Adipocyte (in vitro differentiated cells): ENCODE measurements at regions not wholly inside any gene's neighbourhood (a gene's known extent, or its start where the extent isn't known, plus 50 kb on each side); places are given as distances from the start of the nearest gene placed in this dataset.
A peak's percentile ranks its signal among the peaks of the same experiment; 100 is the strongest.

ENCODE experiments used
- DNase-seq: peaks from one replicate; pipeline ENCODE4 v3.0.0-alpha.2; 2015; ENCODE audit warnings: low read depth
- H3K27me3 ChIP-seq: replicated peaks from 2 replicates; pipeline ENCODE4 v1.7.0; 2013; ENCODE audit warnings: mild to moderate bottlenecking, low read length, moderate library complexity; ENCODE audit not compliant: control insufficient read depth, insufficient read depth
- H3K36me3 ChIP-seq: 2 replicates; pipeline ENCODE4 v1.7.0; 2013; ENCODE audit warnings: low read length, mild to moderate bottlenecking, moderate library complexity; ENCODE audit not compliant: control insufficient read depth, insufficient read depth, severe bottlenecking
- H3K4me1 ChIP-seq: 2 replicates; pipeline ENCODE4 v1.7.0; 2013; ENCODE audit warnings: mild to moderate bottlenecking, low read length, moderate library complexity; ENCODE audit not compliant: control insufficient read depth, insufficient read depth
- H3K4me3 ChIP-seq: 2 replicates; pipeline ENCODE4 v1.7.0; 2013; ENCODE audit warnings: mild to moderate bottlenecking, low read length, moderate library complexity
- H3K9ac ChIP-seq: 2 replicates; pipeline ENCODE4 v1.7.0; 2013; ENCODE audit warnings: mild to moderate bottlenecking, low read length, moderate library complexity
- H3K9me3 ChIP-seq: 2 replicates; pipeline ENCODE4 v1.7.0; 2013; ENCODE audit warnings: mild to moderate bottlenecking, low read length, moderate library complexity; ENCODE audit not compliant: control insufficient read depth

- Histone ChIP-seq H3K27me3 (no peaks in the 10 kb centered on the region), H3K4me3 (no peak overlapping the region), H3K4me1 (peaks cover 9% of the 10 kb centered on the region), H3K36me3 (no peaks in the 10 kb centered on the region), H3K9me3 (no peaks in the 10 kb centered on the region), H3K9ac (no peak overlapping the region)
- peak; percentile 43 for DNase-seq
These were observed 176.4 kb upstream of the PALMD start for GRCh38 chr1:99469550-99469971.

GRCh38 chr1:99472893-99473292 lies 173.0 kb upstream of the PALMD start:
- Histone ChIP-seq H3K36me3 (no peaks in the 10 kb centered on the region), H3K9me3 (no peaks in the 10 kb centered on the region), H3K9ac (no peak overlapping the region), H3K4me1 (no peaks in the 10 kb centered on the region), H3K4me3 (no peak overlapping the region), H3K27me3 (no peaks in the 10 kb centered on the region)
- DNase-seq = no peak

GRCh38 chr1:99474350-99474893 lies 171.5 kb upstream of the PALMD start:
- no peaks in the 10 kb centered on the region for H3K27me3 ChIP-seq
- H3K36me3 ChIP-seq = no peaks in the 10 kb centered on the region
- no peak for DNase-seq
- no peaks in the 10 kb centered on the region for H3K9me3 ChIP-seq
- H3K9ac ChIP-seq = no peak overlapping the region
- no peaks in the 10 kb centered on the region for H3K4me1 ChIP-seq
- H3K4me3 ChIP-seq = no peak overlapping the region

GRCh38 chr1:99476058-99476457 lies 169.9 kb upstream of the PALMD start:
- no peak overlapping the region for H3K4me3 ChIP-seq
- H3K4me1 ChIP-seq = no peaks in the 10 kb centered on the region
- no peaks in the 10 kb centered on the region for H3K9me3 ChIP-seq
- H3K27me3 ChIP-seq = no peaks in the 10 kb centered on the region
- H3K36me3 ChIP-seq = no peaks in the 10 kb centered on the region
- DNase-seq = no peak
- H3K9ac ChIP-seq = no peak overlapping the region

- DNase-seq = peak; percentile 89
- no peaks in the 10 kb centered on the region for H3K9me3 ChIP-seq
- no peaks in the 10 kb centered on the region for H3K27me3 ChIP-seq
These were observed 164.4 kb upstream of the PALMD start for GRCh38 chr1:99481391-99481996.

GRCh38 chr1:99482286-99482685 lies 163.6 kb upstream of the PALMD start:
- no peak overlapping the region for H3K9ac ChIP-seq
- no peaks in the 10 kb centered on the region for H3K9me3 ChIP-seq
- H3K4me3 ChIP-seq = no peak overlapping the region
- no peaks in the 10 kb centered on the region for H3K27me3 ChIP-seq
- DNase-seq = no peak
- no peaks in the 10 kb centered on the region for H3K36me3 ChIP-seq
- H3K4me1 ChIP-seq = no peaks in the 10 kb centered on the region

More at GRCh38 chr1:99481391-99481996, 164.4 kb upstream of the PALMD start:
- Histone ChIP-seq H3K4me1 (no peaks in the 10 kb centered on the region), H3K4me3 (no peak overlapping the region), H3K9ac (no peak overlapping the region), H3K36me3 (no peaks in the 10 kb centered on the region)

- H3K9me3 ChIP-seq = no peaks in the 10 kb centered on the region
- no peaks in the 10 kb centered on the region for H3K4me1 ChIP-seq
- no peaks in the 10 kb centered on the region for H3K36me3 ChIP-seq
- no peak overlapping the region for H3K4me3 ChIP-seq
- no peaks in the 10 kb centered on the region for H3K27me3 ChIP-seq
- DNase-seq = no peak
- H3K9ac ChIP-seq = no peak overlapping the region
These were observed 163.2 kb upstream of the PALMD start for GRCh38 chr1:99482750-99483149.

- Histone ChIP-seq H3K9ac (no peak overlapping the region), H3K36me3 (no peaks in the 10 kb centered on the region), H3K4me3 (no peak overlapping the region), H3K9me3 (no peaks in the 10 kb centered on the region), H3K27me3 (no peaks in the 10 kb centered on the region), H3K4me1 (peaks cover 2% of the 10 kb centered on the region)
- peak; percentile 11 for DNase-seq
These were observed 155.9 kb upstream of the PALMD start for GRCh38 chr1:99490031-99490430.

- Histone ChIP-seq H3K9ac (peak overlapping the region; percentile 31), H3K36me3 (no peaks in the 10 kb centered on the region), H3K27me3 (no peaks in the 10 kb centered on the region), H3K4me1 (peaks cover 18% of the 10 kb centered on the region), H3K4me3 (no peak overlapping the region), H3K9me3 (no peaks in the 10 kb centered on the region)
- DNase-seq = peak; percentile 10
These were observed 149.8 kb upstream of the PALMD start for GRCh38 chr1:99496067-99496466.

- Histone ChIP-seq H3K9ac (no peak overlapping the region), H3K27me3 (no peaks in the 10 kb centered on the region), H3K36me3 (no peaks in the 10 kb centered on the region), H3K9me3 (no peaks in the 10 kb centered on the region), H3K4me3 (no peak overlapping the region), H3K4me1 (peaks cover 21% of the 10 kb centered on the region)
- peak; percentile 15 for DNase-seq
These were observed 148.2 kb upstream of the PALMD start for GRCh38 chr1:99497690-99498089.

GRCh38 chr1:99500541-99500940 lies 145.4 kb upstream of the PALMD start:
- H3K36me3 ChIP-seq = no peaks in the 10 kb centered on the region
- DNase-seq = no peak

GRCh38 chr1:99501871-99502270 lies 144.0 kb upstream of the PALMD start:
- Histone ChIP-seq H3K36me3 (no peaks in the 10 kb centered on the region), H3K9ac (no peak overlapping the region), H3K9me3 (no peaks in the 10 kb centered on the region), H3K27me3 (no peaks in the 10 kb centered on the region), H3K4me3 (no peak overlapping the region), H3K4me1 (peaks cover 16% of the 10 kb centered on the region)
- no peak for DNase-seq

More at GRCh38 chr1:99500541-99500940, 145.4 kb upstream of the PALMD start:
- Histone ChIP-seq H3K27me3 (no peaks in the 10 kb centered on the region), H3K4me3 (no peak overlapping the region), H3K9me3 (no peaks in the 10 kb centered on the region), H3K4me1 (peaks cover 28% of the 10 kb centered on the region), H3K9ac (no peak overlapping the region)
